Trophoblast cell (in vitro differentiated cells and primary cell): ENCODE measurements at regions not wholly inside any gene's neighbourhood (a gene's known extent, or its start where the extent isn't known, plus 50 kb on each side); places are given as distances from the start of the nearest gene placed in this dataset.
"Not testable (repeated sequence)": the region's sequence is repeated elsewhere in the genome, so short reads cannot be mapped to it uniquely, and the experiment has no call there.

Experiments used
- DNase-seq, 2 donors: peaks; one replicate each; pipeline ENCODE4 v3.0.0-alpha.2; 2016
- H2AFZ ChIP-seq: 2 replicates; pipeline ENCODE4 v1.6.1; 2013; ENCODE audit warnings: low read length, moderate library complexity, mild to moderate bottlenecking; ENCODE audit not compliant: insufficient read depth, poor library complexity
- H2AK5ac ChIP-seq: 2 replicates; pipeline ENCODE4 v1.6.1; 2013; ENCODE audit warnings: mild to moderate bottlenecking, low read length
- H2BK120ac ChIP-seq: 2 replicates; pipeline ENCODE4 v1.6.1; 2013; ENCODE audit warnings: low read length, mild to moderate bottlenecking, moderate library complexity; ENCODE audit not compliant: insufficient read depth, poor library complexity
- H2BK12ac ChIP-seq: 2 replicates; pipeline ENCODE4 v1.6.1; 2013; ENCODE audit warnings: mild to moderate bottlenecking, low read length, moderate library complexity
- H2BK5ac ChIP-seq: 2 replicates; pipeline ENCODE4 v1.6.1; 2013; ENCODE audit warnings: low read length, low read depth, moderate library complexity, mild to moderate bottlenecking; ENCODE audit not compliant: poor library complexity
- H3K14ac ChIP-seq: 2 replicates; pipeline ENCODE4 v1.6.1; 2013; ENCODE audit warnings: mild to moderate bottlenecking, low read length
- H3K18ac ChIP-seq: 2 replicates; pipeline ENCODE4 v1.6.1; 2013; ENCODE audit warnings: mild to moderate bottlenecking, low read length
- H3K23ac ChIP-seq: 2 replicates; pipeline ENCODE4 v1.6.1; 2013; ENCODE audit warnings: low read length
- H3K27ac ChIP-seq: 2 replicates; pipeline ENCODE4 v1.5.1; 2013; ENCODE audit warnings: low read depth, mild to moderate bottlenecking, inconsistent platforms, low read length, moderate library complexity
- H3K27me3 ChIP-seq: 2 replicates; pipeline ENCODE4 v1.6.1; 2013; ENCODE audit warnings: inconsistent platforms, mild to moderate bottlenecking, low read length, moderate library complexity; ENCODE audit not compliant: insufficient read depth
- H3K36me3 ChIP-seq, 2 experiments: 1 replicate in 1 of 2; 2 replicates in 1 of 2; pipeline ENCODE4 v1.6.1; 2013; ENCODE audit warnings: low read length in 2 of 2, mild to moderate bottlenecking in 2 of 2, moderate library complexity in 1 of 2; ENCODE audit not compliant: insufficient read depth in 2 of 2, control insufficient read depth in 1 of 2
- H3K4ac ChIP-seq: 2 replicates; pipeline ENCODE4 v1.6.1; 2013; ENCODE audit warnings: low read depth, mild to moderate bottlenecking, low read length, moderate library complexity
- H3K4me1 ChIP-seq, 2 experiments: 1 replicate in 1 of 2; 2 replicates in 1 of 2; pipeline ENCODE4 v1.6.1; 2013; ENCODE audit warnings: low read length in 2 of 2, mild to moderate bottlenecking in 2 of 2, moderate library complexity in 1 of 2; ENCODE audit not compliant: insufficient read depth in 2 of 2, control insufficient read depth in 1 of 2
- H3K4me2 ChIP-seq: 2 replicates; pipeline ENCODE4 v1.6.1; 2013; ENCODE audit warnings: inconsistent platforms, mild to moderate bottlenecking, low read length, moderate library complexity
- H3K4me3 ChIP-seq: 2 replicates; pipeline ENCODE4 v1.5.1; 2013; ENCODE audit warnings: mild to moderate bottlenecking, low read depth, low read length, inconsistent platforms
- H3K79me1 ChIP-seq: one replicate; pipeline ENCODE4 v1.6.1; 2013; ENCODE audit warnings: low read length
- H3K79me2 ChIP-seq: 2 replicates; pipeline ENCODE4 v1.6.1; 2013; ENCODE audit warnings: low read length, mild to moderate bottlenecking; ENCODE audit not compliant: control insufficient read depth, insufficient read depth, poor library complexity
- H3K9ac ChIP-seq: 2 replicates; pipeline ENCODE4 v1.6.1; 2013; ENCODE audit warnings: mild to moderate bottlenecking, low read length
- H3K9me3 ChIP-seq: 2 replicates; pipeline ENCODE4 v1.6.1; 2013; ENCODE audit warnings: low read depth, mild to moderate bottlenecking, control low read depth, inconsistent platforms, low read length; ENCODE audit not compliant: insufficient read depth
- H4K12ac ChIP-seq: 2 replicates; pipeline ENCODE4 v1.6.1; 2013; ENCODE audit warnings: low read depth, mild to moderate bottlenecking, low read length, moderate library complexity
- H4K8ac ChIP-seq: 2 replicates; pipeline ENCODE4 v1.6.1; 2013; ENCODE audit warnings: low read depth, mild to moderate bottlenecking, low read length, moderate library complexity
- H4K91ac ChIP-seq: one replicate; pipeline ENCODE4 v1.6.1; 2013; ENCODE audit warnings: low read depth, mild to moderate bottlenecking, low read length, moderate library complexity
- WGBS: extraction: QIAGEN DNeasy Blood & Tissue Kit; methylation state at CpG from one replicate; pipeline ENCODE4 v1.1.7; 2013; ENCODE audit warnings: missing lambda C conversion rate; ENCODE audit not compliant: insufficient read length, insufficient coverage; ENCODE audit errors: extremely low coverage; 5-methylcytosine and 5-hydroxymethylcytosine counted together

DNA sequence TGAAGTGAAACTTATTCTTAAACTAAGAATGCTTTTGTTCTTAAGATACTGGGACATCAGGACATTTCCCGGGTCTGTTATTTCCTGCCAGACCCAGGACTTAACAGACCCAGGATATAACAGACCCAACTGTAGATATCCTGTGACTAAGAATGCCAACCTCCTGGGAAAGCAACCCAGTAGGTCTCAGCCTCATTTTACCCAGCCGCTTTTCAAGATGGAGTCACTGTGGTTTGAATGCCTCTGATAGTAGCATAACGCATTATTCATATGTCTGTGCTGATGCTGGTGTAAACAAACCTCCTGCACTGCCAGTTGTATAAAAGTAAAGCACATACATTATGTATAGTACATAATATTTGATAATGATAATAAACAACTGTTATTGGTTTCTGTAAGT, 185.8 kb upstream of the GPRIN3 start:
- Histone ChIP-seq H3K79me1 (no peaks in the 10 kb centered on the region), H4K91ac (no peak overlapping the region), H4K12ac (no peak overlapping the region), H3K9ac (no peak overlapping the region), H3K4me2 (no peak overlapping the region), H2BK5ac (no peak overlapping the region), H3K9me3 (no peaks in the 10 kb centered on the region), H2AK5ac (no peak overlapping the region), H3K79me2 (no peaks in the 10 kb centered on the region), H3K4me3 (no peak overlapping the region), H3K36me3 (no peaks in the 10 kb centered on the region), H2AFZ (no peak overlapping the region), H3K18ac (no peak overlapping the region), H2BK12ac (no peak overlapping the region), H3K14ac (no peak overlapping the region), H3K27ac (no peak overlapping the region), H4K8ac (no peak overlapping the region), H3K4ac (no peak overlapping the region), H3K23ac (no peak overlapping the region), H3K27me3 (no peaks in the 10 kb centered on the region), H2BK120ac (no peak overlapping the region), H3K4me1 (no peaks in the 10 kb centered on the region)
- WGBS, result no CpG with 5 or more reads among the region's 3 CpGs
- no peak for DNase-seq

DNA sequence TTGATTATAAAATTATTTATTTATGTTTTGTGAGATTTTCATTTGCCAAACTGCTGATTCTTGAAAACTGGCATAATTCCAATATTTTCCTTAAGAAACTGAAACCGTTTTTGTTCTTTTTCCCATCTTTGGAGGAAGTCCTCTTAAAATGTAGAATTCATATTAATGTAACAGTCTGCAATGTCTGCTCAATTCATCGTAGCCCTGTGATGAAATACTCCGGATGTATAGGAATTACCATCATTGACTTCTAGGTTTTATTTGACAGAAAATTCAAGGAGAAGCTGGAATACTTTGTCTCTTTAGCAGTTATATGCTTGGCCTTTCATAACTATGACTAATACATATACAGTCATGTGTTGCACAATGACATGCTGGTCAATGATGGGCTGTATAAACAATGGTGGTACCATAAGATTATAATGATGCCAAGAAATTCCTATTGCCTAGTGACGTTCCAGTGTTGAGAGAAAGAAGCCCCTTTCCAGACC, 185.0 kb upstream of the GPRIN3 start:
- H2BK120ac ChIP-seq, result no peak overlapping the region
- H3K14ac ChIP-seq, result no peak overlapping the region
- H3K4me2 ChIP-seq, result no peak overlapping the region
- H3K9me3 ChIP-seq, result no peaks in the 10 kb centered on the region
- no peak overlapping the region for H2BK5ac ChIP-seq
- no peaks in the 10 kb centered on the region for H3K79me1 ChIP-seq
- no peak overlapping the region for H3K9ac ChIP-seq
- H4K12ac ChIP-seq, result no peak overlapping the region
- H2AFZ ChIP-seq, result no peak overlapping the region
- H4K8ac ChIP-seq, result no peak overlapping the region
- no peaks in the 10 kb centered on the region for H3K4me1 ChIP-seq
- no peak overlapping the region for H3K27ac ChIP-seq
- no peaks in the 10 kb centered on the region for H3K27me3 ChIP-seq
- no peak overlapping the region for H2AK5ac ChIP-seq
- no peak overlapping the region for H2BK12ac ChIP-seq
- no peak overlapping the region for H4K91ac ChIP-seq
- H3K36me3 ChIP-seq, result no peaks in the 10 kb centered on the region
- H3K4me3 ChIP-seq, result no peak overlapping the region
- peak; percentile 35 to 68 for DNase-seq
- no peak overlapping the region for H3K4ac ChIP-seq
- no CpG with 5 or more reads among the region's 4 CpGs for WGBS
- H3K23ac ChIP-seq, result no peak overlapping the region
- no peaks in the 10 kb centered on the region for H3K79me2 ChIP-seq
- no peak overlapping the region for H3K18ac ChIP-seq

DNA sequence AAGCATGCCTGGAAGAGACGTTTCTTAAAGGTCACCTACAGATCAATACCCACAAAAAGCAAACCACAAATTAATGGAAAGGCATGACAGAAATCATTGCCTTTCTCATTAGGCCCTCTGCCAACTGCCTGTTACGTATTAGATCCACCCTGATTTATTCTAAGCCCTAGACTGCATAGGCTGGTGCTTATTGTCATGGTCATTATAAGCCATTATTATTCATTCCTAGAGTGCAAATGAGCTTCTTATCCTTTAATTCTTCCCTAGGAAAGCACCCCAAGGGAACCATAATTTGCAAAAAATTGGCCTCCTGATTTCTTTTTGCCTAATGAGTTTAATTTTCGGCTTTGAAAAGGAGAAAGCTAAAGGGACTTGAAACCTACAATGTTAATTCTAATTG, 184.2 kb upstream of the GPRIN3 start:
- Histone ChIP-seq H3K9me3 (no peaks in the 10 kb centered on the region), H3K79me1 (no peaks in the 10 kb centered on the region), H3K18ac (no peak overlapping the region), H3K4me3 (no peak overlapping the region), H4K8ac (no peak overlapping the region), H3K36me3 (no peaks in the 10 kb centered on the region), H3K4me1 (no peaks in the 10 kb centered on the region), H2AK5ac (no peak overlapping the region), H3K79me2 (no peaks in the 10 kb centered on the region), H2BK5ac (no peak overlapping the region), H2BK120ac (no peak overlapping the region), H3K27ac (no peak overlapping the region), H3K27me3 (no peaks in the 10 kb centered on the region), H3K4ac (no peak overlapping the region), H3K23ac (no peak overlapping the region), H3K4me2 (no peak overlapping the region), H3K14ac (no peak overlapping the region), H2BK12ac (no peak overlapping the region), H3K9ac (no peak overlapping the region), H4K12ac (no peak overlapping the region), H4K91ac (no peak overlapping the region), H2AFZ (no peak overlapping the region)
- DNase-seq, result no peak
- no CpG with 5 or more reads among the region's 3 CpGs for WGBS

DNA sequence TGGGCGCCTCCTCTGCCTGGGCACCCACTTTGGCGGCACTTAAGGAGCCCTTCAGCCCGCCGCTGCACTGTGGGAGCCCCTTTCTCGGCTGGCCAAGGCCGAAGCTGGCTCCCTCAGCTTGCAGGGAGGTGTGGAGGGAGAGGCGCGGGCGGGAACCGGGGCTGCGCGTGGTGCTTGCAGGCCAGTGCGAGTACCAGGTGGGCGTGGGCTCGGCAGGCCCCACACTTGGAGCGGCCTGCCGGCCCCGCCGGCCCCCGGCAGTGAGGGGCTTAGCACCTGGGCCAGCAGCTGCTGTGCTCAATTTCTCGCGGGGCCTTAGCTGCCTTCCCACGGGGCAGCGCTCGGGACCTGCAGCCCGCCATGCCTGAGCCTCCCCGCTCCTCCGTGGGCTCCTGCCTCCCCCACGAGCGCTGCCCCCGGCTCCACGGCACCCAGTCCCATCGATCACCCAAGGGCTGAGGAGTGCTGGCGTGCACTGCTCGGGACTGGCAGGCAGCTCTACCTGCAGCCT, 182.4 kb upstream of the GPRIN3 start:
- not testable (repeated sequence) for H3K4me3 ChIP-seq, DNase-seq, H3K4me1 ChIP-seq, H3K14ac ChIP-seq, H4K12ac ChIP-seq, H2AFZ ChIP-seq, H3K23ac ChIP-seq, H2AK5ac ChIP-seq, H2BK5ac ChIP-seq, H3K27me3 ChIP-seq, H4K8ac ChIP-seq, H3K79me1 ChIP-seq, H4K91ac ChIP-seq, H3K9me3 ChIP-seq, H3K18ac ChIP-seq, H3K36me3 ChIP-seq, H3K4ac ChIP-seq, H2BK12ac ChIP-seq, H3K9ac ChIP-seq, H2BK120ac ChIP-seq, H3K79me2 ChIP-seq, H3K27ac ChIP-seq, H3K4me2 ChIP-seq
- WGBS, result no CpG with 5 or more reads among the region's 35 CpGs
